AG04450 (cell line): ENCODE measurements at regions not wholly inside any gene's neighbourhood (a gene's known extent, or its start where the extent isn't known, plus 50 kb on each side); places are given as distances from the start of the nearest gene placed in this dataset.
"Not testable (repeated sequence)": the region's sequence is repeated elsewhere in the genome, so short reads cannot be mapped to it uniquely, and the experiment has no call there.

Experiments
- CTCF ChIA-PET: fragments of 300-600, 350-600 bp; formaldehyde crosslinking; extraction: SDS; loops from one replicate; lab custom pipeline; 2022; ENCODE audit warnings: antibody characterized with exemption, inconsistent platforms; lab: Charles Lee
- POLR2A ChIA-PET: fragments of 350-600 bp; formaldehyde crosslinking; extraction: SDS; loops from one replicate; lab custom pipeline; 2021; ENCODE audit warnings: antibody characterized with exemption, inconsistent platforms; lab: Yijun Ruan, JAX
- DNase-seq: peaks from one replicate; pipeline ENCODE4 v3.0.0-alpha.2; 2011; ENCODE audit warnings: low read depth, low spot score
- H3K27ac ChIP-seq: one replicate; pipeline ENCODE4 v1.5.1; 2012; ENCODE audit warnings: low read depth, low read length, control low read depth
- H3K27me3 ChIP-seq: one replicate; pipeline ENCODE4 v1.6.0; 2012; ENCODE audit warnings: low read length; ENCODE audit not compliant: control insufficient read depth, insufficient read depth
- H3K4me3 ChIP-seq: 2 replicates; pipeline ENCODE4 v1.5.1; 2011; ENCODE audit warnings: mild to moderate bottlenecking, low read depth, low read length, control low read depth
- H3K9me3 ChIP-seq: 2 replicates; pipeline ENCODE4 v1.5.1; 2012; ENCODE audit warnings: low read length; ENCODE audit not compliant: control insufficient read depth, insufficient read depth
- CTCF ChIP-seq: IDR thresholded peaks from 2 replicates; pipeline ENCODE4 v1.5.1; 2011; ENCODE audit warnings: low read depth, low read length, control low read depth, inconsistent platforms

GRCh38 chr16:22699356-22699755 lies 114.6 kb upstream of the HS3ST2 start:
- TF ChIP-seq CTCF = no peak
- Histone ChIP-seq H3K27me3 (no peaks in the 10 kb centered on the region), H3K27ac (no peak overlapping the region), H3K9me3 (no peaks in the 10 kb centered on the region), H3K4me3 (no peak overlapping the region)
- ChIA-PET CTCF (no interaction called here), POLR2A (no interaction called here)
- no peak for DNase-seq

GRCh38 chr16:22705799-22706198 lies 108.2 kb upstream of the HS3ST2 start:
- TF ChIP-seq CTCF = no peak
- CTCF ChIA-PET = no interaction called here
- H3K9me3 ChIP-seq = no peaks in the 10 kb centered on the region
- H3K27ac ChIP-seq = no peak overlapping the region
- POLR2A ChIA-PET = no interaction called here
- DNase-seq = no peak
- H3K27me3 ChIP-seq = no peaks in the 10 kb centered on the region
- no peak overlapping the region for H3K4me3 ChIP-seq

GRCh38 chr16:22710326-22710725 lies 103.6 kb upstream of the HS3ST2 start:
- no peaks in the 10 kb centered on the region for H3K9me3 ChIP-seq
- no peak overlapping the region for H3K4me3 ChIP-seq
- CTCF ChIA-PET = no interaction called here
- no peak for DNase-seq
- H3K27me3 ChIP-seq = no peaks in the 10 kb centered on the region
- POLR2A ChIA-PET = no interaction called here
- no peak overlapping the region for H3K27ac ChIP-seq
- no peak for TF ChIP-seq CTCF

GRCh38 chr16:22711847-22712246 lies 102.1 kb upstream of the HS3ST2 start:
- no peak for DNase-seq
- ChIA-PET POLR2A (no interaction called here), CTCF (no interaction called here)
- no peak for TF ChIP-seq CTCF
- Histone ChIP-seq H3K9me3 (no peaks in the 10 kb centered on the region), H3K4me3 (no peak overlapping the region), H3K27me3 (no peaks in the 10 kb centered on the region), H3K27ac (no peak overlapping the region)

GRCh38 chr16:22712471-22712870 lies 101.5 kb upstream of the HS3ST2 start:
- no peak overlapping the region for H3K27ac ChIP-seq
- no peaks in the 10 kb centered on the region for H3K9me3 ChIP-seq
- POLR2A ChIA-PET = no interaction called here
- H3K27me3 ChIP-seq = no peaks in the 10 kb centered on the region
- CTCF ChIA-PET = no interaction called here
- TF ChIP-seq CTCF = no peak
- DNase-seq = no peak
- no peak overlapping the region for H3K4me3 ChIP-seq

- POLR2A ChIA-PET, H3K4me3 ChIP-seq, H3K27ac ChIP-seq, CTCF ChIA-PET, H3K27me3 ChIP-seq, DNase-seq: not testable (repeated sequence)
- H3K9me3 ChIP-seq = peaks cover 11% of the 10 kb centered on the region
Measured at GRCh38 chr16:22718598-22718997, 95.4 kb upstream of the HS3ST2 start.
